ENCODE measurements at regions not wholly inside any gene's neighbourhood (a gene's known extent, or its start where the extent isn't known, plus 50 kb on each side); places are given as distances from the start of the nearest gene placed in this dataset.

- no peak for DNase-seq
Measured at GRCh38 chr6:2502096-2502997, 248.4 kb downstream of the MYLK4 start.

GRCh38 chr6:2497922-2498623 is 252.6 kb downstream of the MYLK4 start:
- DNase-seq = no peak

- DNase-seq = no peak
Measured at GRCh38 chr6:2496291-2496690, 250.9 kb upstream of the GMDS start.

- no peak for DNase-seq
Measured at GRCh38 chr6:2492686-2493523, 247.5 kb upstream of the GMDS start.

- no peak for DNase-seq
Measured at GRCh38 chr6:2491137-2491536, 245.7 kb upstream of the GMDS start.

GRCh38 chr6:2488578-2488977 is 243.2 kb upstream of the GMDS start:
- DNase-seq = no peak

- no peak for DNase-seq
Measured at GRCh38 chr6:2485116-2485515, 239.7 kb upstream of the GMDS start.

GRCh38 chr6:2482773-2483172 is 237.4 kb upstream of the GMDS start:
- DNase-seq = no peak

GRCh38 chr6:2481307-2481706 is 235.9 kb upstream of the GMDS start:
- no peak for DNase-seq

- DNase-seq = no peak
Measured at GRCh38 chr6:2480267-2480966, 235.0 kb upstream of the GMDS start.

- DNase-seq = no peak
Measured at GRCh38 chr6:2478200-2478599, 232.8 kb upstream of the GMDS start.

GRCh38 chr6:2477666-2478065 is 232.3 kb upstream of the GMDS start:
- no peak for DNase-seq

- no peak for DNase-seq
Measured at GRCh38 chr6:2477250-2477649, 231.8 kb upstream of the GMDS start.

- DNase-seq = no peak
Measured at GRCh38 chr6:2476376-2476775, 231.0 kb upstream of the GMDS start.

- DNase-seq = no peak
Measured at GRCh38 chr6:2471472-2471871, 226.1 kb upstream of the GMDS start.

GRCh38 chr6:2469428-2469827 is 224.0 kb upstream of the GMDS start:
- no peak for DNase-seq

GRCh38 chr6:2468601-2468955 is 223.2 kb upstream of the GMDS start:
- no peak for DNase-seq

- DNase-seq = no peak
Measured at GRCh38 chr6:2467929-2468600, 222.7 kb upstream of the GMDS start.

- no peak for DNase-seq
Measured at GRCh38 chr6:2465336-2465735, 219.9 kb upstream of the GMDS start.

- DNase-seq = no peak
Measured at GRCh38 chr6:2464641-2465040, 219.2 kb upstream of the GMDS start.

GRCh38 chr6:2462831-2463230 is 217.4 kb upstream of the GMDS start:
- no peak for DNase-seq

GRCh38 chr6:2460216-2460745 is 214.9 kb upstream of the GMDS start:
- no peak for DNase-seq
